HG03521 (cell line): ENCODE measurements at regions not wholly inside any gene's neighbourhood (a gene's known extent, or its start where the extent isn't known, plus 50 kb on each side); places are given as distances from the start of the nearest gene placed in this dataset.
A peak's percentile ranks its signal among the peaks of the same experiment; 100 is the strongest.

ENCODE experiments used
- ATAC-seq: cut with Tn5 transposase; IDR thresholded peaks from one replicate; pipeline ENCODE4 v1.9.1; 2021; ENCODE audit warnings: mild to moderate bottlenecking, moderate library complexity; ENCODE audit not compliant: unreplicated experiment

DNA sequence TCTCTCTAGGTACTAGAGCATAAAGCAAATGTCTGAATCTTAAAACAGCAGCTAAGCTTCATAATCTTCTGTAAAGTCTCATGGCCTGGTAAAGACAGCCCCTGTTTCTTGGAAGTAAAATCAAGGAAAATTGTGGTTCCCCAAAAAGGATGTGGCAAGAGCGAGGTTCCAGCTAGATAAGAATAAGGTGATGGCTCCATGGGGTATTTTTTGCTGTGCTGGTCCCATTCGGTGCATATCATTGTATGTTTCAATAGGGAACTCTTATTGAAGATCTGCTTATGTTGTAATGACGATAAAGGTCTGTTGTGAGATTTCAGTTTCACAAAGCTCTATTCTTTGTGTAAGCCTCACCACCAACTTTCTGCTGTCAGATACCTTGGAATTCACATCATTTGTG is 316.9 kb upstream of the NOCT start:
- ATAC-seq: no peak

GRCh38 chr4:138697851-138698250 is 317.7 kb upstream of the NOCT start:
- no peak for ATAC-seq

DNA sequence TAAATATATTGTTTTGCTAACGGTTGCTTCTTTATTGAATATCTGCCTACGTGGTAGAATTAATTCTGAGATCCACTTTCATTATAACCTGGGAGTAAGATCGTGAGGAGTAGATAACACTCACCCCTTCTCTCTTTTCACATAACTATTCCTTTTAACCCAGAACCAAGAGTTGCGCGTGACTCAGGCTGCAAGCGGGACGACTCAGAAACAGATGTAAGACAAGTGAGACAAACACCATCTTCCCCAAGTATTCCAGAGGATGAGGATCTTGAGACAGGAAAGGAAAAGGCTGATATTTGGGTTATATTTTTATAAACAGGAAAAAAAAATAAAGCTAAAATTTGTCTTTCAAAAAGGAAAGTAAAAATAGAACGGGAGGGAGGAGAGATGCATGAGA is 318.8 kb upstream of the NOCT start:
- ATAC-seq: no peak

GRCh38 chr4:138696058-138696457 is 319.5 kb upstream of the NOCT start:
- no peak for ATAC-seq

DNA sequence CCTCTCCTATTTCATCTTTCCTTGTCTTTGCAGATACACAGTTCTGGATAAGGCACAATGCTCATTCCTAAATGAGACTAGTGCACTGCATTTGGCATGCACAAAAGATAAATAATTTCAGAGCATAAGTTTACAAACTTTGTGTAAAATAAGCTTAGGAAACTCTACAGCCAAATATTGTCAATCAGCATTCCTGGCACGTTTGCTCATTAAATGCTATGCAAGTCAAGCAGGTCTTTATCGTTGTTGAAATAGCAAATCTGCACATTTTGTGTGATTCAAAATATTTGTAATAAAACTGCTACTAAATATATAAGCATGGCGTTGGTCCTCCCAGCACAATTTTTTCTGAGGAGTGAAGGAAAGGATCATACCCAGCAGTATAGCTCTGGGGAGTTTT is 322.1 kb upstream of the NOCT start:
- ATAC-seq: no peak

DNA sequence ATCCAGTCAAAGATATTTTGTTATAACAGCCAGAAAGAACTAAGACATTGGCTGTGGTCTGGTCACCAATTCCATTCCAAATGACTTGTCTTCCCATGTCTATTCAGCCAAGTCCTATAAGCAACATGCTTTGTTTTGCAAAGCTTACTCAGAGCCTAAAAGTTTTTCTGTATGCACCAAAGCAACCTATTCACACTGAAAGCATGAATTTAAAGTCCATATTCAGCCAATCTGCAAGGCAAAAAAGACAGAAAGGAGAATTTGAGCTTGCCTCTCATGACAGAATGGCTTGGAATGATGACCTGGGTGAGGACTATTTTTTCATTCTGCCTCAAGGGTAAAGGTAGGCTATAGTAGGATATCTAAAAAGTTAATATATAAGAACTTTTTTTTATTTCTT is 323.2 kb upstream of the NOCT start:
- ATAC-seq: no peak

GRCh38 chr4:138689593-138689992 is 326.0 kb upstream of the NOCT start:
- no peak for ATAC-seq

GRCh38 chr4:138689187-138689586 is 326.4 kb upstream of the NOCT start:
- ATAC-seq: no peak

GRCh38 chr4:138688408-138689085 is 327.0 kb upstream of the NOCT start:
- no peak for ATAC-seq

DNA sequence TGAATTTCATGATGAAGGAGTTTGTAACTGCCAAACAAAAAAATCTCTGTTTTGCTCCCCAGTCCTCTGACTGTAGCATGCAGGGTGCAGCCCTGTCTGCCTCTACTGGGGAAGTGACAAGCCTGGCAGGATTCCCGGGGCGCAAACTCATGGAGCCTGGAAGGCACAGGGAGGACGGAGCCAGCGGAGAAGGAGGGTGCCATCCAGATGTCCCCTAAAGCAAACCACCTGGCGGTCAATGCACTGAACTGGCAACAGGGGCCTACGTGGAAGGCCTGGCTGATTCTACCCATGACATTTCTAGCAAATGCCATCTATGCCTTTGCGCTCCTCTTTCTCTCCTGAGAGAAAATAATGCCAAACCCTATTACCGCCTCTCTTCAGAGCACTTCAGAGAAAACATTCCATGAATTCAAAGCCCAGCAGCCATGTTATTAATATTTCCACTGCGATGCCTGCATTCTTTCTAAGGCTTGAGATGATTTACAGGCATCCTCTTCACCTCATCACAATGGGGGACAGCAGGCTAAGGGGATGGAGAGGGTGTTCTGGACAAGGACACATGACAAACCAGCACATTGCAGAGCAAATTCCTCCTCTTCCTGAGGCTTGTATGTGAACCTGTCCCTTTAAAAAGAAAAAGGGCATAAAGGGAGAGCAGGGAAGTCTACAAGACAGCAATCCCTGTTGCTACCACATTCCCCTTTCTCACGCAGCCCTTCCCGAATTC is 329.3 kb upstream of the NOCT start:
- no peak for ATAC-seq

DNA sequence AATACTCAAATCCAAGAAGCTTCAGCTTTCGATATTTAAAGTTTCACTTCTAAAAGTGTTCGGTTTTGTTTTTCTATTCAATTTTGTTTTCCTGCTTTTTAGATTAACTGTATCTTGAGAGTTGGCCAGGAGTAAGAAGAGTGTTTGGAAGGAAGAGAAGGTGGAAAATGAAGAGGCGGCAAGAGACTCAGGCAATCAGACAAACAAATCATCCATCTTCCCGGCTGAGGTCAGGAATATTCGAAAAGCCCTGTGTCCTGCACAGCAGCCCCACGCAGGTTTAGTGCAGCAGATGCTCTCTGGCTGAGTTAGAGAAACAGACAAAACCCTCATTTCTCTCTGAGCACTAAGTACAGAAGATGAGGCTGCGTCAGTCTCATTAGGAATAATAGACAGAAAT is 330.3 kb upstream of the NOCT start:
- no peak for ATAC-seq

GRCh38 chr4:138680989-138681604 is 334.5 kb upstream of the NOCT start:
- peak; percentile 72 for ATAC-seq

DNA sequence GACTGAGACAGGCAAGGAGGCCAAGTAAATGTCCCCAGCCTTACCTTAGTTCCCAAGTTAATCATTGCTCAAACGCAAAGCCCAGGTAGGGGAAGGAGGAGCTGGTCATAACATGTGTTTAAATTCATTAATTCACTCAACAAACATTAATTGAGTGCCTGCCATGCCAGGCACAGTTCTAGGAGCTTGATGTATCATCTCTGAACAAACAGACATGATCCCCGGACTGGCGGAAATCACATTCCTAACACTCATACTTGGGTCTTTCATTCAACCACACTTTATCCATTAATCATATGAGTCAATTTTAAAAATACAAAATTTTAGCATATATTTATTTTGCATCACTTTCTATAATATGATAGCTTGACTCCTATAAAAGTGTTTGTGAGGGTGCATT is 335.3 kb upstream of the NOCT start:
- no peak for ATAC-seq

GRCh38 chr4:138678985-138679746 is 336.4 kb upstream of the NOCT start:
- ATAC-seq: no peak

GRCh38 chr4:138677748-138678147 is 337.8 kb upstream of the NOCT start:
- no peak for ATAC-seq

- no peak for ATAC-seq
These were observed 338.4 kb upstream of the NOCT start for GRCh38 chr4:138677212-138677611.

GRCh38 chr4:138675685-138676084 is 339.9 kb upstream of the NOCT start:
- no peak for ATAC-seq

GRCh38 chr4:138674209-138674608 is 341.4 kb upstream of the NOCT start:
- ATAC-seq: no peak

DNA sequence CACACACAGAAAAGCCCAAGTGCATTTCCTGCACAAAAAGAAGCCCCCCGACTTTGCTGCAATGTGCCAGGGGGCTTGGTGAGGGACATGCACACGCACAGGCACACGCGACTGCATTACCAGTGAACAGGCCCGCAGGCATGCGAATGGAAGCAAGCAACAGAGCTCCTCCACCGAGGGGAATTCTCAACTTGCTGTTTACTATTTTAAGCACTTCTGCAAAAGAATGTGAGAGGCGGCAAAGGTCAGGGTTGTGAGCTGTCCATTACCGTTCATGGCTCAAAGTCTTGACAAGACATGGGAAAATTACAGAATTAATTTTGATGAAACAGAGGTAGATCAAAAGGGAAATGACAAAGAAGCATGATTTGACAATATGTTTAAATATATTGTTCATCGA is 342.5 kb upstream of the NOCT start:
- no peak for ATAC-seq

DNA sequence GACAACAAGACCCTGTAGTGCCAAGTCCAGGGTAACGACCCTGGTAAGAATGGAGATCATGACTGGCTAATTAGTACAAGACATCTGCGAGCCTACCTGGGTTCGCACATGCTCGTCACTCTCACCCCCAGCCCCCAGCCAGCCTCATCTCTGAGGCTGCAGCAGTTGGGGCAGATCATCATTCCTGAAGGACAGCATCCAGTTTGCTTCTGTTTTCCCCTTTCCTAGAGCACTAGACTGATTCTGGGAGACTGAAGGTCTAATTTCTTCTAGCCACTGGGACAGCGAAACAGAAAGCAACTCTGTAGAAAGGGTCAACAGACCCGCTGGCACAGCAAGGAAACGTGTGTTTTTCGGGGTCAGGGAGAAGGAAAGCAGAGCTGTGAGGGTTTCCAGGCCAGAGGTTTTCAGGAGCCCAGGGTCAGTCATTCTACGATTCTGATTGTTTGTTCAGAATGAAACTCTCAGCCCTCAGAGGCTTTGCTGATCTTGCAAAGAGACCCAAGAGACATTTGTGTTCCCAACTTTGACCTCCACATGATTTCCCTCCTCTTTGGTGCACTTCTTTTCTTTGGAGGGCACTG is 343.1 kb upstream of the NOCT start:
- peak; percentile 32 for ATAC-seq

DNA sequence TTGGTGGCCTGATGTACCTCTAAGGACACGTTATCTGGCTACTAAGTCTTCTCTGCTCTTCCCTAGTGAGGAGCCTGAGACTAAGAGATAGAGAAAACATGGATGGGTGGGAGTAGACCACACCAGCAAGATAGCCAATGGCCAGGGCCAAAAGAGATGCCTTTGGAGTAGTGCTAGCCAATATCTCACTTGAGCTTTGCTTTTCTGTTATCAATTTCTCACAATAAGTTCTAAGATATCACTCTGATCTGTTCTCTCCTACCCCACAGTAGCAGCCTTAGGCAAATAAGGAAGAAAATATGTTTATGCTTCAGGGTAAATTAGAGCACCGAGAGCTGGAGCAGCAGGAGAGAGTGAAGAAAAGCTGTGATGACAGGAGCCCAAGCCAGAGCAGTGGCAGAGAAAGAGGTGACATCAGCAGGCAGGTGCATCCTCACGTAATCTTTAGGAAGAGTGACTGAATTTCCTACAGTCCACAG is 343.9 kb upstream of the NOCT start:
- ATAC-seq: no peak
